Right lobe of liver (tissue), 6 donors: ENCODE measurements at regions not wholly inside any gene's neighbourhood (a gene's known extent, or its start where the extent isn't known, plus 50 kb on each side); places are given as distances from the start of the nearest gene placed in this dataset.
A peak's percentile ranks its signal among the peaks of the same experiment; 100 is the strongest.

Experiments used
- ATAC-seq, 4 donors: fragments of 200-7000 bp; cut with Tn5 transposase; one replicate each; pipeline ENCODE4 v1.9.1; 2020; ENCODE audit warnings: mild to moderate bottlenecking in 4 of 4, moderate library complexity in 4 of 4
- DNase-seq, 3 donors: peaks; one replicate each; pipeline ENCODE4 v3.0.0-alpha.2; 2020
- H3K27ac ChIP-seq, 3 donors: fragments of 200-600 bp; one replicate each; pipeline ENCODE4 v1.8.0; 2022
- H3K27me3 ChIP-seq, 2 donors: fragments of 200-600 bp; one replicate each; pipeline ENCODE4 v1.8.0; 2022
- H3K36me3 ChIP-seq, 4 donors: fragments of 200-600 bp; sonication (generic) in 1 of 4; one replicate each; pipeline versions ENCODE4 v1.5.1 to v1.8.0; 2017 to 2022; ENCODE audit warnings: control low read depth in 1 of 4
- H3K4me1 ChIP-seq, 4 donors: fragments of 200-600 bp; sonication (generic) in 1 of 4; one replicate each; pipeline versions ENCODE4 v1.5.1 to v1.8.0; 2017 to 2022; ENCODE audit warnings: control low read depth in 1 of 4
- H3K4me3 ChIP-seq, 3 donors: fragments of 200-600 bp; one replicate each; pipeline ENCODE4 v1.8.0; 2022
- H3K9me3 ChIP-seq, 4 donors: fragments of 200-600 bp; sonication (generic) in 1 of 4; one replicate each; pipeline versions ENCODE4 v1.5.1 to v1.8.0; 2017 to 2022; ENCODE audit warnings: control low read depth in 1 of 4
- CTCF ChIP-seq, 4 donors: fragments of 200-600 bp in 3 of 4; fragments of 450-650 bp in 1 of 4; IDR thresholded peaks; one replicate each; pipeline versions ENCODE4 v1.5.1 to v1.8.0; 2016 to 2022; ENCODE audit warnings: antibody characterized with exemption in 4 of 4, mild to moderate bottlenecking in 2 of 4
- POLR2A ChIP-seq: fragments of 450-650 bp; IDR thresholded peaks from one replicate; pipeline ENCODE4 v1.6.1; 2017; ENCODE audit warnings: antibody characterized with exemption, mild to moderate bottlenecking
- WGBS: methylation state at CpG from one replicate; pipeline ENCODE4 v1.1.6; 2018; ENCODE audit warnings: low coverage, low lambda C conversion rate; ENCODE audit not compliant: insufficient coverage; ENCODE audit errors: missing lambda C conversion rate; 5-methylcytosine and 5-hydroxymethylcytosine counted together
- intact Hi-C, 2 donors: fragments of 100-400 bp; cut with DNase I; formaldehyde crosslinking; loops; one replicate each; pipeline versions ENCODE4 v1.11.2 to v1.14.1; 2022
- donor health status: DM: no; HTN: yes; CAD: no.
- donor health status: DM: no; HTN: no; CAD: no.
- donor health status: DM: no; HTN: no; CAD: no.
- donor health status: DM: no; HTN: yes; CAD: no.
- donor health status: DM: no; HTN: yes; CAD: no.

DNA sequence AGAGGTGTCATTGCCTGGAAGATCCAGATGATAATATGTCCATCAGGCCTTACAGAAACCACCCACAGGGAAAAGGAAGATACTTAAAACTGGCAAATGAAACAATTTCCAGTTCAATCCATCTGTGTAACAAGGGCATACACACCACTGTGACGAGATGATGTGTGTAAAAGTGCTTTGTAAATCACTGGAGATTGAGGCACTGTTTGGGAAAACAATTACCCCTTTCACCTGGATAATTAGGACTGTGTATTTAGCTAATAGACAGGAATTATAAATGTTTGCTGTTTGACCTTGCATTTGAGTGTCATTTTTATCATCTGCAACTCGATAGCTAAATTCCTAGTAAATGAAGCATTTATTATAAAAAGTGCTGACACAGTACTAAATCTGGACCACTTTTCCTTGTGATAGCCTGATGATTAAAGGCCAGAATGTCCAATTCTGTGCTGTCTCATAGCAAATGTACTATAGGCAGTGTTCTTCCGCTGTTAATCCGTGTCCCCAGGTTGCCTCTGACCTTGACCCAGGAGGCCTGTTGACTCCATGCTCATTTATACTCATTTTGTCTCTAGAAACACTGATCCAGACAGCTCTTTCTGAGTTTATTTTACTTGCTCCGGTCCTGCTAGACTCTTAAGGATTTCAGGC, 105.8 kb downstream of the LACC1 start:
- no peaks in the 10 kb centered on the region for H3K27me3 ChIP-seq
- ATAC-seq (peak in 2 of 4 donors; percentile 15 to 44), DNase-seq (no peak)
- no peak overlapping the region for H3K4me3 ChIP-seq
- TF ChIP-seq POLR2A (no peak), CTCF (IDR thresholded peaks at IDR 0.05) (no peak)
- 39% methylated on average over 5 of the region's 5 CpGs for WGBS
- no peaks in the 10 kb centered on the region for H3K36me3 ChIP-seq
- H3K4me1 ChIP-seq = peaks cover 0 to 17% (median 0%) of the 10 kb centered on the region in 4 donors
- H3K27ac ChIP-seq = no peak overlapping the region
- H3K9me3 ChIP-seq = no peaks in the 10 kb centered on the region
- intact Hi-C loops = no loop called here

DNA sequence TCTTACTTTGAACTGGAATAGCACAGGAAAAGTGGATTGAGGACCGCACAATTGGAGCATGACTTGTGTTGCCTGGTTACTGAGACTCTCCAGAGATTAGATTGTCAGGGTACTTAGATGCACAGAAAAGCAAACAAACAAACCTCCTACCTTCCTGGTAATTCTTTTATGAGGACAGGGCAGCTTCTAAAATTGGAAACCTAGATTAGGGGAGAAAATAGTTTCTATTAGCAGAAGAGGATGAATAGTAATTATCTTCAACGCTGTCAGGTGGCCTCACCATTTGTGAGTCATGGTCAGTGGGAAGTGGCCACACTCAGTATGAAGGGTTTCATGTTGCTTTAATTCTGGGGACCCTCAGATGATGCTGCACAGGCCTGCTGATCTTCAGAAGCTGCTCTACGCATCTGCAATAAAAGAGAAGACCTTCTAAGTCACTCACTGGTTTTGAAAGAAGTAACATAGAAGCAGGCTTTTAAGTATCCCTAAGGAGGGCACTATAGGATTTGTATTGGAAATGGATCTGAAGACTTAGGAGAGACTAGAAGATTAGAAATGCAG, 106.8 kb downstream of the LACC1 start:
- Histone ChIP-seq H3K4me1 (peaks cover 0 to 23% (median 0%) of the 10 kb centered on the region in 4 donors), H3K27me3 (no peaks in the 10 kb centered on the region), H3K36me3 (no peaks in the 10 kb centered on the region), H3K4me3 (no peak overlapping the region), H3K9me3 (no peaks in the 10 kb centered on the region), H3K27ac (no peak overlapping the region)
- DNase-seq = no peak
- intact Hi-C loops = no loop called here
- TF ChIP-seq CTCF (IDR thresholded peaks at IDR 0.05) = no peak
- no peak for TF ChIP-seq POLR2A
- 77% methylated on average over 3 of the region's 3 CpGs for WGBS
- ATAC-seq = peak in 2 of 4 donors; percentile 19 to 56

DNA sequence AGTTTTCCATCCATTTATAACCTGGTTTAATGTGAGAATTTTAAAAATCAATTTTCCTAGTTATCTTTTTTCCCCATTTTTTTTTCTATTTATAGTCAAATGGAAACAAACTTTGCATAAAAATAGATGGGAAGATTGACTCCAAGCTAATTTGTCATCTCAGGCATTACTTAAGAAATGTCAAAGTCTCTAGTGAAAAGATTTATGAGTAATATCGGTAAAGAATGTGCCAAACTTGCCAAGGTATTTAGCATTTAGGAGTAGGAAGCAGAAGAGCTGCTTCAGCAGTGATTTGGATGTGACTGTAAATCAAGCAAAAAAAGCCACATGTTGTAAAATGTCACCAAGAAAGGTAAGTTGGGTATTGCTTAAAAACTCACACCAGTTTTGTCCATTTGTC, 108.6 kb downstream of the LACC1 start:
- no peak overlapping the region for H3K27ac ChIP-seq
- H3K4me3 ChIP-seq = no peak overlapping the region
- H3K4me1 ChIP-seq = peaks cover 0 to 17% (median 0%) of the 10 kb centered on the region in 4 donors
- DNase-seq (no peak), ATAC-seq (no peak)
- no peaks in the 10 kb centered on the region for H3K36me3 ChIP-seq
- 79% methylated on average over 1 of the region's 1 CpG for WGBS
- no peaks in the 10 kb centered on the region for H3K27me3 ChIP-seq
- intact Hi-C loops = no loop called here
- no peaks in the 10 kb centered on the region for H3K9me3 ChIP-seq
- TF ChIP-seq CTCF (IDR thresholded peaks at IDR 0.05) (no peak), POLR2A (no peak)

DNA sequence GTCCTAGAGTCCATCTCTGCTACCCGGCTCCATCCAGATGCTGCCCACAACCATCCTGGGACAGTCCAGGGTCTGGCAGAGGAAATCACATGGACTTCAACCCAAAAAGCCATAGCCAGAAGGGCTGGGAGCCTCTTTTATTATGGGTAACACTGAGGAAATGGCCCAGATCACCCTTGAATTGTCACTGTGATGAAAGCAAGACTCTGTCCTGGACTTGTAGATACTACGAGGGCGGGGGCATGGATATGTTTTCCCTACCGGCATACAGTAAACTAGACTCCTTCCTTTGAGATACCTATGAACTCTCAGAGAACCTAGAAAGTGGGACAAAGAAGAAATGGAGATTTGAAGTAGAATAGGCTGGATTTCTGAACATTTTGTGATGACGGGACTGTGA, 110.3 kb downstream of the LACC1 start:
- Histone ChIP-seq H3K27me3 (no peaks in the 10 kb centered on the region), H3K36me3 (no peaks in the 10 kb centered on the region), H3K9me3 (no peaks in the 10 kb centered on the region), H3K4me3 (no peak overlapping the region), H3K4me1 (peaks cover 0 to 17% (median 0%) of the 10 kb centered on the region in 4 donors), H3K27ac (no peak overlapping the region)
- ATAC-seq (no peak), DNase-seq (no peak)
- 60% methylated on average over 5 of the region's 5 CpGs for WGBS
- intact Hi-C loops = no loop called here
- TF ChIP-seq CTCF (IDR thresholded peaks at IDR 0.05) = no peak
- TF ChIP-seq POLR2A = no peak
